Astrocyte (in vitro differentiated cells and primary cell): ENCODE measurements at regions not wholly inside any gene's neighbourhood (a gene's known extent, or its start where the extent isn't known, plus 50 kb on each side); places are given as distances from the start of the nearest gene placed in this dataset.
"Not testable (repeated sequence)": the region's sequence is repeated elsewhere in the genome, so short reads cannot be mapped to it uniquely, and the experiment has no call there.

Experiments
- DNase-seq: peaks from one replicate; pipeline ENCODE4 v3.0.0-alpha.2; 2010; ENCODE audit warnings: low read depth
- FAIRE-seq: peaks from 2 replicates; lab custom pipeline; 2011; peaks lifted over from hg19 to GRCh38; lab: Jason Lieb, UNC
- H2AFZ ChIP-seq: 2 replicates; pipeline ENCODE4 v1.6.0; 2012; ENCODE audit warnings: low read depth, low read length, inconsistent platforms
- H3K27ac ChIP-seq: 2 replicates; pipeline ENCODE4 v1.5.1; 2011; ENCODE audit warnings: low read depth, low read length, inconsistent platforms
- H3K27me3 ChIP-seq: 2 replicates; pipeline ENCODE4 v1.6.0; 2011; ENCODE audit warnings: low read length, inconsistent platforms; ENCODE audit not compliant: insufficient read depth
- H3K36me3 ChIP-seq: 2 replicates; pipeline ENCODE4 v1.5.1; 2011; ENCODE audit warnings: low read length, inconsistent platforms; ENCODE audit not compliant: insufficient read depth
- H3K4me1 ChIP-seq: 2 replicates; pipeline ENCODE4 v1.5.1; 2011; ENCODE audit warnings: low read length, inconsistent platforms; ENCODE audit not compliant: insufficient read depth
- H3K4me2 ChIP-seq: 2 replicates; pipeline ENCODE4 v1.6.0; 2012; ENCODE audit warnings: low read length, inconsistent platforms
- H3K4me3 ChIP-seq: 2 replicates; pipeline ENCODE4 v1.5.1; 2011; ENCODE audit warnings: low read depth, mild to moderate bottlenecking, low read length, inconsistent platforms; ENCODE audit not compliant: insufficient read depth
- H3K79me2 ChIP-seq: 2 replicates; pipeline ENCODE4 v1.6.0; 2012; ENCODE audit warnings: mild to moderate bottlenecking, low read length, inconsistent platforms; ENCODE audit not compliant: insufficient read depth
- H3K9ac ChIP-seq: 2 replicates; pipeline ENCODE4 v1.6.0; 2012; ENCODE audit warnings: mild to moderate bottlenecking, low read length, inconsistent platforms
- H3K9me3 ChIP-seq: 2 replicates; pipeline ENCODE4 v1.5.1; 2012; ENCODE audit warnings: low read depth, mild to moderate bottlenecking, low read length, inconsistent platforms; ENCODE audit not compliant: insufficient read depth
- H4K20me1 ChIP-seq: 2 replicates; pipeline ENCODE4 v1.6.0; 2012; ENCODE audit warnings: low read length, inconsistent platforms; ENCODE audit not compliant: insufficient read depth
- H3K27ac Mint-ChIP-seq: one replicate; pipeline ENCODE4 v1.8.0; 2021; ENCODE audit warnings: mild to moderate bottlenecking, mixed read lengths; ENCODE audit not compliant: unreplicated experiment
- H3K27me3 Mint-ChIP-seq: one replicate; pipeline ENCODE4 v1.8.0; 2021; ENCODE audit warnings: low read depth, mixed read lengths; ENCODE audit not compliant: unreplicated experiment
- H3K36me3 Mint-ChIP-seq: one replicate; pipeline ENCODE4 v1.8.0; 2021; ENCODE audit warnings: low read depth, mixed read lengths; ENCODE audit not compliant: unreplicated experiment
- H3K4me1 Mint-ChIP-seq: one replicate; pipeline ENCODE4 v1.8.0; 2021; ENCODE audit warnings: low read depth, mixed read lengths; ENCODE audit not compliant: unreplicated experiment
- H3K4me3 Mint-ChIP-seq: one replicate; pipeline ENCODE4 v1.8.0; 2021; ENCODE audit warnings: mild to moderate bottlenecking, moderate library complexity, mixed read lengths; ENCODE audit not compliant: unreplicated experiment
- H3K9me3 Mint-ChIP-seq: one replicate; pipeline ENCODE4 v1.8.0; 2021; ENCODE audit warnings: mild to moderate bottlenecking, mixed read lengths; ENCODE audit not compliant: unreplicated experiment
- EZH2 ChIP-seq: IDR thresholded peaks from 2 replicates; pipeline ENCODE4 v1.6.1; 2012; ENCODE audit warnings: mild to moderate bottlenecking, low read length, inconsistent platforms; ENCODE audit not compliant: insufficient read depth
- TF ChIP-seq, protein P1 (sequence below): IDR thresholded peaks from 2 replicates; pipeline ENCODE4 v1.5.1; 2011; ENCODE audit warnings: low read depth, mild to moderate bottlenecking, inconsistent platforms, low read length, moderate library complexity; ENCODE audit not compliant: insufficient read depth

DNA sequence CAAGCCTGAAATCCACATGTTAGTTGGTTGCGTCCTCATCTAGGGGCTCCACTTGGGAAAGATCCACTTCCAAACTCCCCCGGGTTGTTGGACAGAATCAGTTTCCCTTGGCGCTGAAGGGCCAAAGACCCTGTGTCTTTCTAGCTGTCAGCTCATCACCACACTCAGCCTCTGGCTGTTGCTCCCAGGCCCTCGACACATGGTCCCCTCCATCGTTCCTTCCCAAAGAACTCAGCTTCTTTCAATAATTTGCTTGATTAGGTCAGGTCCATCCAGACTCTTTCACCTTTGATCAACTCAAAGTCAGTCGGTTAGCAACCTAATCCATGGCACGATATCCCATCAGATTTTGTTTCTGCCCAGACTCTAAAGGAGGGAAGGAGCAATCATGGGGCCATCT lies 254.8 kb upstream of the SULF2 start:
- Mint-ChIP-seq H3K27ac (no peak overlapping the region), H3K36me3 (peaks cover 6% of the 10 kb centered on the region), H3K4me1 (no peaks in the 10 kb centered on the region), H3K4me3 (no peak overlapping the region), H3K9me3 (peaks cover 7% of the 10 kb centered on the region), H3K27me3 (peaks cover 38% of the 10 kb centered on the region)
- H4K20me1 ChIP-seq: no peaks in the 10 kb centered on the region
- no peaks in the 10 kb centered on the region for H3K4me1 ChIP-seq
- no peak overlapping the region for H3K9ac ChIP-seq
- no peaks in the 10 kb centered on the region for H3K9me3 ChIP-seq
- no peak for DNase-seq
- no peak overlapping the region for H3K4me2 ChIP-seq
- H2AFZ ChIP-seq: no peak overlapping the region
- H3K27ac ChIP-seq: no peak overlapping the region
- TF ChIP-seq, protein P1, sequence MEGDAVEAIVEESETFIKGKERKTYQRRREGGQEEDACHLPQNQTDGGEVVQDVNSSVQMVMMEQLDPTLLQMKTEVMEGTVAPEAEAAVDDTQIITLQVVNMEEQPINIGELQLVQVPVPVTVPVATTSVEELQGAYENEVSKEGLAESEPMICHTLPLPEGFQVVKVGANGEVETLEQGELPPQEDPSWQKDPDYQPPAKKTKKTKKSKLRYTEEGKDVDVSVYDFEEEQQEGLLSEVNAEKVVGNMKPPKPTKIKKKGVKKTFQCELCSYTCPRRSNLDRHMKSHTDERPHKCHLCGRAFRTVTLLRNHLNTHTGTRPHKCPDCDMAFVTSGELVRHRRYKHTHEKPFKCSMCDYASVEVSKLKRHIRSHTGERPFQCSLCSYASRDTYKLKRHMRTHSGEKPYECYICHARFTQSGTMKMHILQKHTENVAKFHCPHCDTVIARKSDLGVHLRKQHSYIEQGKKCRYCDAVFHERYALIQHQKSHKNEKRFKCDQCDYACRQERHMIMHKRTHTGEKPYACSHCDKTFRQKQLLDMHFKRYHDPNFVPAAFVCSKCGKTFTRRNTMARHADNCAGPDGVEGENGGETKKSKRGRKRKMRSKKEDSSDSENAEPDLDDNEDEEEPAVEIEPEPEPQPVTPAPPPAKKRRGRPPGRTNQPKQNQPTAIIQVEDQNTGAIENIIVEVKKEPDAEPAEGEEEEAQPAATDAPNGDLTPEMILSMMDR: no peak
- no peak for TF ChIP-seq EZH2
- H3K4me3 ChIP-seq: no peak overlapping the region
- H3K79me2 ChIP-seq: no peaks in the 10 kb centered on the region
- no peak for FAIRE-seq
- H3K36me3 ChIP-seq: no peaks in the 10 kb centered on the region
- H3K27me3 ChIP-seq: no peaks in the 10 kb centered on the region

DNA sequence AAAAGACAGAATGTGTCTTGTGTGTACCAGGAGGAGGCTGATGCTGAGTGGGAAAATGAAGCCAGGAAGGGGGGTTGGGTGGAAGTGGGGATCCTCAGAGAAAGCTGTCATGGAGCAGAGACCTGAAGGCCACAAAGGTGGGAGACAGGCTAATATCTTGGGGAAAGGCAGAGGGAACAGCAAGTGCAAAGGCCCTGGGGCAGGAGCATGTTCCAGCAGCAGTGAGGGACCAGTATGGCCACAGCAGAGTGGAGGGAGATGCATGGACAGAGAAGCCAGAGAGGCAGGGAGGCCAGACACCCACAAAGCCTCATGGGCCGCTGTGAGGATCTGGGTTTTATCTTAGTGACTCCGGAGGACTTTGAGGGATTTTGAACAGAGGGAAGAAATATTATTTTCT lies 254.2 kb upstream of the SULF2 start:
- H3K9me3 ChIP-seq: no peaks in the 10 kb centered on the region
- Mint-ChIP-seq H3K9me3 (peaks cover 7% of the 10 kb centered on the region), H3K36me3 (peaks cover 6% of the 10 kb centered on the region), H3K27me3 (peaks cover 35% of the 10 kb centered on the region), H3K4me1 (no peaks in the 10 kb centered on the region), H3K27ac (no peak overlapping the region), H3K4me3 (no peak overlapping the region)
- no peaks in the 10 kb centered on the region for H3K4me1 ChIP-seq
- no peak overlapping the region for H3K4me2 ChIP-seq
- no peaks in the 10 kb centered on the region for H4K20me1 ChIP-seq
- H3K36me3 ChIP-seq: no peaks in the 10 kb centered on the region
- no peak for FAIRE-seq
- H3K79me2 ChIP-seq: no peaks in the 10 kb centered on the region
- TF ChIP-seq, protein P1: no peak
- TF ChIP-seq EZH2: no peak
- H3K9ac ChIP-seq: no peak overlapping the region
- DNase-seq: no peak
- no peak overlapping the region for H3K4me3 ChIP-seq
- no peak overlapping the region for H2AFZ ChIP-seq
- H3K27me3 ChIP-seq: no peaks in the 10 kb centered on the region
- H3K27ac ChIP-seq: no peak overlapping the region

DNA sequence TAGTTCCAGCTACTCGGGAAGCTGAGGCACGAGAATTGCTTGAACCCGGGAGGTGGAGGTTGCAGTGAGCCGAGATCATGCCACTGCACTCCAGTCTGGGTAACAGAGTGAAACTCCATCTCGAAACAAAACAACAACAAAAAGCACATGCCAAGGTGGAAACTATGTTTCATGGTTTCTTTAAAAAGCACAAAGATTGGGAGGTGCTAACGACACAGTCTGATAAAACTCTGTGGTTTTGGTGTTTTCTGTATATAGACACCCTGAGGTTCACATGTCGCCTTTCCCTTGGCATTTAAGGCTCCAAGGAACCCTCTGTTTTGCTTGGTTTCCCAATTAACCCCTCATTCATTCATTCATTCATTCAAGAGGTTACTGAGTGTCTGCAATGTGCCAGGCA lies 253.4 kb upstream of the SULF2 start:
- H3K27me3 ChIP-seq: no peaks in the 10 kb centered on the region
- no peaks in the 10 kb centered on the region for H4K20me1 ChIP-seq
- TF ChIP-seq, protein P1: no peak
- TF ChIP-seq EZH2: no peak

DNA sequence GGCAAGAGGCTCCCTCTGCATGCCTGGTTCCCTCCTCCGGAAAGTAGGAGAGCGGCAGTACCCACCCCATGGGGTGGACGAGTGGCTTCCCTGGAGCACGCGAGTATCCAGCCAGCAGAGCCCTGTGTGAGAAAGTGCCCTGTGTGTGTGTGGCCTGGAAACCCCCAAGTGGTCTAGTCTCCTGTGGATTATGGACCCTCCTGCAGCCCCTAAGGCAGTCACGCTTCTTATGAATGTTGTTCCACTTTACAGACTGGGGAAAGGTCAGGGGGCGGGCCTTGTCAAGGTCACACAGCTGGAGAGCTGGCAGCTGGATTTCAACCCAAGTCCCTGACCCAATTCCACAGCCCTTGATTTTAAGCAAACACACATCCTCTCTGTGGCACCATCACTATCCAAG lies 252.5 kb upstream of the SULF2 start:
- not testable (repeated sequence) for H3K79me2 ChIP-seq, H3K27ac ChIP-seq, H3K36me3 Mint-ChIP-seq, H3K4me1 Mint-ChIP-seq, H3K4me2 ChIP-seq, H4K20me1 ChIP-seq, H3K4me1 ChIP-seq, H3K27me3 ChIP-seq, DNase-seq, H3K4me3 Mint-ChIP-seq, H3K36me3 ChIP-seq, H3K27ac Mint-ChIP-seq, FAIRE-seq, H2AFZ ChIP-seq, H3K9me3 Mint-ChIP-seq, H3K9me3 ChIP-seq, H3K9ac ChIP-seq, H3K4me3 ChIP-seq
- peaks cover 27% of the 10 kb centered on the region for H3K27me3 Mint-ChIP-seq

More for the DNA sequence above, 253.4 kb upstream of the SULF2 start:
- no peak overlapping the region for H3K4me3 ChIP-seq
- H3K36me3 ChIP-seq: no peaks in the 10 kb centered on the region
- no peak overlapping the region for H3K27ac Mint-ChIP-seq
- no peak overlapping the region for H3K4me3 Mint-ChIP-seq
- no peak for DNase-seq
- peaks cover 7% of the 10 kb centered on the region for H3K9me3 Mint-ChIP-seq
- H3K9me3 ChIP-seq: no peaks in the 10 kb centered on the region
- H3K4me1 Mint-ChIP-seq: no peaks in the 10 kb centered on the region
- FAIRE-seq: no peak
- H3K27me3 Mint-ChIP-seq: peaks cover 35% of the 10 kb centered on the region
- H3K36me3 Mint-ChIP-seq: peaks cover 6% of the 10 kb centered on the region
- no peak overlapping the region for H3K4me2 ChIP-seq
- H3K9ac ChIP-seq: no peak overlapping the region
- H3K79me2 ChIP-seq: no peaks in the 10 kb centered on the region
- H3K4me1 ChIP-seq: no peaks in the 10 kb centered on the region
- no peak overlapping the region for H3K27ac ChIP-seq
- H2AFZ ChIP-seq: no peak overlapping the region
